CD4-positive, alpha-beta T cell treated with Interleukin-2 at 100 ng/mL for 4 hours (primary cell): ENCODE measurements at regions not wholly inside any gene's neighbourhood (a gene's known extent, or its start where the extent isn't known, plus 50 kb on each side); places are given as distances from the start of the nearest gene placed in this dataset.
"Not testable (repeated sequence)": the region's sequence is repeated elsewhere in the genome, so short reads cannot be mapped to it uniquely, and the experiment has no call there.

ENCODE experiments used
- DNase-seq: peaks from one replicate; pipeline ENCODE4 v3.0.0-alpha.2; 2020; ENCODE audit warnings: low spot score

DNA sequence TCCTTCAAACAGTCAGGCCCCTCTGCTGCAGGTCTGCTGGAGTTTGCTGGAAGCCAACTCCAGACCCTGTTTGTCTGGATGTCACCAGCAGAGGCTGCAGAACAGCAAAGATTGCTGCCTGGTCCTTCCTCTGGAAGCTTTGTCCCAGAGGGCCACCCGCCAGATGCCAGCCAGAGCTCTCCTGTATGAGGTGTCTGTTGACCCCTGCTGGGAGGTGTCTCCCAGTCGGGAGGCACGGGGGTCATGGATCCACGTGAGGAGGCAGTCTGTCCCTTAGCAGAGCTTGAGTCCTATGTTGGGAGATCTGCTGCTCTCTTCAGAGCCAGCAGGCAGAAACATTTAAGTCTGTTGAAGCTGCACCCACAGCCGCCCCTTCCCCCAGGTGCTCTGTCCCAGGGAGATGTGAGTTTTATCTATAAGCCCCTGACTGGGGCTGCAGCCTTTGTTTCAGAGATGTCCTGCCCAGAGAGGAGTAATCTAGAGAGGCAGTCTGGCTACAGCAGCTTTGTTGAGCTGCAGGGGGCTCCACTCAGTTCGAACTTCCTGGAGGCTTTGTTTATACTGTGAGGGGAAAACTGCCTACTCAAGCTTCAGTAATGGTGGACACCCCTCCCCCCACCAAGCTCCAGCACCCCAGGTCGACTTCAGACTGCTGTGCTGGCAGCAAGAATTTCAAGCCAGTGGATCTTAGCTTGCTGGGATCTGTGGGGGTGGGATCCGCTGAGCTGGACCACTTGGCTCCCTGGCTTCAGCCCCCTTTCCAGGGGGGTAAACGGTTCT is 72.1 kb downstream of the OGFRL1 start:
- not testable (repeated sequence) for DNase-seq

DNA sequence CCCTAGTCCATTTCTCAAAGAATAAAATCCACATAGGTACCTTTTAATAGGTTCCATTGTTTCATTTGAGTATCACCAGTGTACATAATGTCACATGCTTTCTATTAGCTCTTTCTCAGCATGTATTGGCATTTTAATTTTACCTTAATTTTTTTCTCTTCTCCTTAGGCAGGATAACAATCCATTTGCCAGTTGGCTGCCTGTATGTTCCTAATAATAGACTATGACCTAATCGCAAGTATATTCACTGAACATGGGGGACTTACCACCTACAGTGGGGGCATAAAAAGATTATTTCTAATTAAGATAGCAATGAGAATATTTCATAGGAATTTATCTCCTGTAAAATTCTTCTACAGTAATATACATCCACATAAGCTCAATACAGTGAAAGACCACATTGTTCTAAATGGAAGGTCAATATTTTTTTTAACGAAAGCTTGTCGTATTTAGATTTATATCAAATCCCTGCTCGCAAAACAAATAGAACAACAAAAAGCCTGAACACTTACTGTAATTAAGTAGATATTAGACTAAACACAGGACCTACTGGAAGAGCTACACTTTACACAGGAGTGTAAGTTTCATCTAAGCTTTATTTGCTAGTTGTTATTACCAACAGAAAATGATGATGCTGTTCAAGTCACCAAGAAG is 76.4 kb downstream of the OGFRL1 start:
- no peak for DNase-seq

GRCh38 chr6:71367756-71368155 is 79.1 kb downstream of the OGFRL1 start:
- DNase-seq, result no peak

- DNase-seq, result no peak
These were observed 79.7 kb downstream of the OGFRL1 start for GRCh38 chr6:71368284-71368683.

DNA sequence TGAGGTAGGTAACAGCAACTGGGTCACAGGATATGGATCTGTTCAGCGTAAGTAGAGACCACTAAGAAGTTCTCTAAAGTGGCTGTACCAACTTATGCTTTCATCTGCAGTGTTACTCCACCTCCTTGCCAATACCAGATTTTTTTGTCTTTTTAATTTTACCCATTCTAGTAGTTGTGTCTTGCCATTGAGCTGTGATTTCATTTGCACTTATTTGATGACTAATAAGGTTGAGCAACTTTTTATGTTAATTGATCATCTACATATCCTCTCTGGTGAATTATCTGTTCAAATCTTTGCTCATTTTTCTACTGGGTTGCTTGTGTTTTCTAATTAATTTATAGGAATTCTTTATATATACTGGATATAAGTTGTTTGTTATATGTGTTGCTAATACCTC is 82.9 kb downstream of the OGFRL1 start:
- no peak for DNase-seq

DNA sequence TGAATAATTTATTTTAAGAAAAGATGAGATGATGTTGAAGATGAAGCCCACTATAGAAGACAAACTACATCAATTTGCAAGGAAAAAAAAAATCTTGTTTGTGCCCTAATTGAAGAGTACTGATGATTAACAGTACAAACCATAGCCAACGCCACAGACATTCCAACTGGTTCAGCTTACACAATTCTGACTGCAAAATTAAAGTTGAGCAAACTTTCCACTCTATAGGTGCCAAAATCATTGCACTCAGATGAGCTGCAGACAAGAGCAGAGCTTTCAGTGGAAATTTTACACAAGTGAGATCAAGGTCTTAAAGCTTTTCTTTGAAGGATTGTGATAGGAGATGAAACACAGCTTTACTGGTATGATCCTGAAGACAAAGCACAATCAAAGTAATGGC is 85.3 kb downstream of the OGFRL1 start:
- DNase-seq, result no peak

DNA sequence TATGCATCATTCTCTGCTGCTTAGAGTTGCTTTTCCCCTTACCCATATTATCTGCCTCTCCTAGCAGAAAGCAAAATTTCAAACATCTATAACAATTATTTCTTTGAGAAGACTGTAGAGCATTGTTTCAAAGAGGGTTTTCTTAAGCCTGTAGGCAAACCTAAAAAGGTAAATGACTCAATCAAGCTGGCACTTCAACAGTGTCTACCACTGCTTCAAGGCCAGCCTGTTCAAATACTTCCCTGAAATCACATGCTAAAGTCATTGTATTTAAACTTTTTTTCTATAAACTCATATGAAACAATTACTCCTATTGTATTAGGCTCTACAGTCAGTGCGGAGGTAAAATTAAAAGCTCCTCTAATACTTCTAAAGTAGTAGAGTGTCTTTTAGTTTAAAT is 87.1 kb downstream of the OGFRL1 start:
- no peak for DNase-seq

- DNase-seq, result no peak
These were observed 88.2 kb downstream of the OGFRL1 start for GRCh38 chr6:71376830-71377229.

GRCh38 chr6:71383476-71383875 is 94.9 kb downstream of the OGFRL1 start:
- DNase-seq, result no peak

DNA sequence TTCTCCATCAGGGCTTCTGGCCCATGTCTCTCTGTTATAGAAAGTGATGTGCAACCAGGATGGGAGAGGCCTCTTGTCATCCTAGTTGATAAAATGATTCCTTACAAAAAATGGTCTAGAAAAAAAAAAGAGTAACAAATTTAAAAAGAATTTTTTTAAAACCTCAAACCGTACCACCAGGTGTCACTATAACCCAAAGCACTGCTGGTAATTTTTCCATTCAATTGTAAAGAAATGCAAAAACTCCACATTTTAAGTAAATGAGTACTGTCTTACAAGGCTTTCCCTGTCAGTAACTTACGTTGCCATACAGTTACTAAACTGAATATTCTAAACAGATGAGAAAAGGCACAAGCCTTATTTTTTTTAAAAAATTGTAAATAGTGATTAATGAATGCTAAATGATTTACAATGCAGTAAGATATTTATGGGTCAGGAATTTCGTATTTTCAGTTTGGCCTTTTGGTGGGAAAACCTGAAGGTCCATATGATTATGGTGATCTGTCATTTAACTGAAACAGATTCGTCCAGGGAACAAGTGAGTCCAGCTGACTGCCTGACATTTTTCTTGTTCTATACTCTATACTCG is 95.4 kb downstream of the OGFRL1 start:
- DNase-seq, result no peak

GRCh38 chr6:71385111-71385822 is 96.7 kb downstream of the OGFRL1 start:
- no peak for DNase-seq

DNA sequence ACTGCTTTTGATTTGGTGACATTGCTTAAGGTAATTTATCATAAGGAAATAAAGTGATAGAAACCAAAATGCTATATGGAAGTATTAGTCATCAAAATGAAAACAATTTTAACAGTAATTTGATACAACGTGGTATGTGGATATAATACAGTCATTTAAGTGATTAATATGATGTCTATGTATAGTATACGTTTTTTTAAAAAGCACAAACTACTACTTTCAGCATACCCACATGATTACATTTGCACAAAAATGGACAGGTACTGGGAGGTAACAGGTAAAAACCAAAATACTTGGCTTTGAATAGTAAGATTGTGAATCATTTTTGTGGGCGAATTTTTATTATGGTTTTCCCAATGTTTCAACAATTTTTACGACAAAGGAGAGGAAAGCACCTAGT is 97.6 kb downstream of the OGFRL1 start:
- DNase-seq, result no peak

- DNase-seq, result no peak
These were observed 98.6 kb downstream of the OGFRL1 start for GRCh38 chr6:71387179-71387578.

DNA sequence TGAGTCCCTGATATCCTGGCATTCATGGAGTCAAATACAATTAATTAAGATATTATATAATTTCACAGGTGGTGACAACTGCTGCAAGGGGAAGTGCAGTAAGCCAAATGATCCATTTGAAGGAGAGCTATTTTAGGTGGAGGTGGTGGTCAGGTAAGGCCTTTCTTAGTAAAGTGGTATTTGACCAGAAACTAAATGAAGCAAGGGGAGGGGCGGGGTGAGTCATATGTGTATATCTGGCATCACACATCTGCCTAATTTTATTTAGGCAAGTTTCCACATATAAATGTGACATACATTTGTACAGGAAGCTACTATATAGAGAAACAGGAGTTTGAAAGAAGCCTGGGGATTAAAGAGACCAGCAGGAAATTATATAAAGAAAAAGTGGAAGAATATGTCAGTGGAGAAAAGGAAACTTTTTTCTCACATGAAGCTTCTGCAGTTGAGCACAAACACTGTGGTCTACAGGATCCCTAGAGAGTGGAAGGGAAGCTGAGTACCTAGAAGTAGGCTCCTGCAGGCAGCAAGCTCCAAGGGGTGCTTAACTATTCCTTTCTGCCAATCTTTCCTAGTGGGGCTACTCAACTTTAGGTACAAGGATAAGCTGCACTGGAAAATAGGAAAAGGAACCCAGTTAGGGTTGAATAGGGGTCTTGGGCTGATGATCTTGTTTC is 99.6 kb downstream of the OGFRL1 start:
- no peak for DNase-seq

DNA sequence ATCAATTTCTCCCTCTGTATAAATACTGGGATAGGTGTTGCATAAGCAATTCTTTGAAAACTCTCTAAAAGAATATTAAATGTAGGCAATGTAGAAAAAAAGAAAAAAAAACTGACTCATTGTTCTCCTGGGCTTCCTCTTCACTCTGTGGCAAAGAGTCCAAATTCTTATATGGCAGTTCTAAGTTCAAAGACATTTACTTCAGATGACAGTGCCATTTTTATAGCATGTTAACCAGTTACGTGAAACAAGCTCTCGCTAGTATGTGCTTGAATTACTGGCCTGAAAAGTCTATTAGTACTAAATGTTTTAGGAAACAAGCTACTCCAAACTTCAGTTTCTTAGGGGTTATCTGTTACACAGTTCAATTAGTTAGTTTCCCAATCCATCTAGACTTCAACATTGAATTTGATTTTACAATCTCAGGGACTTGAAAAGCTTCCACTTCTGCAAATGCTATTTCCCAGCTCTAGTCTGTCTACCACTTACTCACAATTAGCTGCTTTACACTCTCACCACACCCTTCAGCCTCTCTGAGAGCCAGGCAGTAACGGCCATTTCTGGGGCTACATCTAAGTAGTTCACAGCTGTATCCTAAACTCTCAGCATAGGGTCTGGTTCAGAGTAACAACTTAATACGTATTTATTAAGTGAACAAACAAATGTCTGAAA is 100.4 kb downstream of the OGFRL1 start:
- DNase-seq, result no peak

- no peak for DNase-seq
These were observed 102.5 kb downstream of the OGFRL1 start for GRCh38 chr6:71391126-71391525.

GRCh38 chr6:71392276-71392675 is 103.7 kb downstream of the OGFRL1 start:
- no peak for DNase-seq

- no peak for DNase-seq
These were observed 104.9 kb downstream of the OGFRL1 start for GRCh38 chr6:71393471-71393870.

- no peak for DNase-seq
These were observed 105.4 kb downstream of the OGFRL1 start for GRCh38 chr6:71393981-71394432.

DNA sequence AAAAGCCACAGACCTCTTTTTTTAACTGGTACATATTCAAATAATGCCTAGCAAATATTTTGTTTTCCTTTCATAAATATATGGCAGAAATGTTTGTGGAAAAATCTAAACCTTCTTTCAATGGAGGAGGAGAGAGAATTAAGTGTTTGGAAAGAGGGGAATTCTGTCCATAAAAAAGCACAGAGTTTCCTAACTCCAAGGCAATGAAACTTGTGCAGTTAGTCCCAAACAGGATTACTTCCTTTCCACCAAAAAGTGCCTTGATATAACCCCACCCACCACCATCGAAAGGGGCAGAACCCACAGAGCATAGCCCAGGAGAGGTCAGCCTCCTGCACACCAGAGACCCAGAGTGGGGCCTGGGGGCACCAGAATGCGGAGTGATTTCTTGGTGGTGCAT is 106.3 kb downstream of the OGFRL1 start:
- DNase-seq, result no peak

DNA sequence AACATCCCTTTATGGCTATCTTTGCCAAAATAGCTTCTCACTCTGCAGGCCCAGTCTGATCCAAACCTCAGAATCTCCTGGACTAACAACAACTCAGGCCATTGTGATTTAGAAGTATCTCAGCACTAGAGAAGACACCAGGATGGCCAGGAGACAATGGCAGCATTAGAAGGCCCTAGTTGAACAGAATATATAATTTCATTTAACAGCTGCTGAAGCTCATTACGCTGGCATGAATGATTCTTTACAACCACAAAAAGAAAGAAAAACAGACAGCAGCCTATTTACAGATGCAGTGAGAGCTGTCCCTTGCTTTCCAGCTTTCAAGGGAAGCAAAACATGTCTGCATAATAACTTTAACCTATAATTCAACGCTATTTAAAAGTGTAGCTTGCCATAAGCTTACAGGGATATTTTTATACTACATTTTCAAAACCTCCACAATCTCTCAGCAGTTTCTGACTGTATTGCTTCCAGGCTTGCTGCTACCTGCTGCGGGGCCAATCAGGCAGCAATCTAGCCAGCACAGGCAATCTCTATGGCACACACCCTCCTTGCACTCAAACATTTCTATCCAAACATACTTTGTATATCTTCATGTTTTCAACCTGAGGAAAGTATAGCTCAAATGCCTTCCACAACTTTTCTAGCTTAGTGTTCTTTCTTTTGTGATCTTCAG is 107.3 kb downstream of the OGFRL1 start:
- DNase-seq, result no peak
